ENCODE measurements at regions not wholly inside any gene's neighbourhood (a gene's known extent, or its start where the extent isn't known, plus 50 kb on each side); places are given as distances from the start of the nearest gene placed in this dataset.
"Not testable (repeated sequence)": the region's sequence is repeated elsewhere in the genome, so short reads cannot be mapped to it uniquely, and the experiment has no call there.

- no peak for TF ChIP-seq SNAI2 (CRISPR knock-in tag; IDR thresholded peaks at IDR 0.05)
- no peak for TF ChIP-seq BACH2 (CRISPR knock-in tag; IDR thresholded peaks at IDR 0.05; ENCODE audit: borderline replicate concordance)
- no peak for TF ChIP-seq PPARA (CRISPR knock-in tag; IDR thresholded peaks at IDR 0.05; ENCODE audit: borderline replicate concordance)
These were observed 82.8 kb downstream of the CPZ start (continued) for GRCh38 chr4:8675383-8675782.

- no peak for ATAC-seq
These were observed 81.8 kb downstream of the CPZ start for GRCh38 chr4:8674311-8674885.

GRCh38 chr4:8673106-8673505, 80.5 kb downstream of the CPZ start:
- ATAC-seq, result not testable (repeated sequence)

More at GRCh38 chr4:8674311-8674885, 81.8 kb downstream of the CPZ start:
- TF ChIP-seq CSRNP3 (CRISPR knock-in tag; IDR thresholded peaks at IDR 0.05) (no peak), TCF4 (CRISPR knock-in tag; IDR thresholded peaks at IDR 0.05; ENCODE audit: borderline replicate concordance) (no peak), PATZ1 (CRISPR knock-in tag; IDR thresholded peaks at IDR 0.05; ENCODE audit: borderline replicate concordance) (no peak), ARNTL (CRISPR knock-in tag; IDR thresholded peaks at IDR 0.05; ENCODE audit: borderline replicate concordance, low read depth) (no peak), TOX (CRISPR knock-in tag; IDR thresholded peaks at IDR 0.05; ENCODE audit: borderline replicate concordance) (no peak), ZNF565 (CRISPR knock-in tag; conservative IDR thresholded peaks at IDR 0.05; ENCODE audit: low read depth) (no peak), ESRRG (CRISPR knock-in tag; IDR thresholded peaks at IDR 0.05) (no peak), PPARA (CRISPR knock-in tag; IDR thresholded peaks at IDR 0.05; ENCODE audit: borderline replicate concordance) (no peak), ZFP30 (CRISPR knock-in tag; IDR thresholded peaks at IDR 0.05) (no peak), CREB5 (CRISPR knock-in tag; IDR thresholded peaks at IDR 0.05; ENCODE audit: low read depth) (no peak), ZFP3 (CRISPR knock-in tag; IDR thresholded peaks at IDR 0.05) (no peak), TSHZ2 (CRISPR knock-in tag; IDR thresholded peaks at IDR 0.05) (no peak), ZNF70 (CRISPR knock-in tag; IDR thresholded peaks at IDR 0.05) (no peak), ISL1 (CRISPR knock-in tag; IDR thresholded peaks at IDR 0.05) (no peak), ZNF8 (CRISPR knock-in tag; IDR thresholded peaks at IDR 0.05) (no peak), POU6F1 (CRISPR knock-in tag; IDR thresholded peaks at IDR 0.05; ENCODE audit: borderline replicate concordance, low read depth) (no peak), CSDC2 (CRISPR knock-in tag; IDR thresholded peaks at IDR 0.05) (no peak), GLIS3 (CRISPR knock-in tag; IDR thresholded peaks at IDR 0.05) (no peak), ZC3H10 (CRISPR knock-in tag; IDR thresholded peaks at IDR 0.05) (no peak)
